VCaP (cell line): ENCODE measurements at regions not wholly inside any gene's neighbourhood (a gene's known extent, or its start where the extent isn't known, plus 50 kb on each side); places are given as distances from the start of the nearest gene placed in this dataset.

ENCODE experiments used
- H3K27ac ChIP-seq: fragments of 450-650 bp; 2 replicates; pipeline ENCODE4 v1.5.1; 2017
- TF ChIP-seq, protein P1 (sequence below): fragments of 450-650 bp; conservative IDR thresholded peaks from 2 replicates; pipeline ENCODE4 v1.5.1; 2017; ENCODE audit warnings: mild to moderate bottlenecking, moderate library complexity

DNA sequence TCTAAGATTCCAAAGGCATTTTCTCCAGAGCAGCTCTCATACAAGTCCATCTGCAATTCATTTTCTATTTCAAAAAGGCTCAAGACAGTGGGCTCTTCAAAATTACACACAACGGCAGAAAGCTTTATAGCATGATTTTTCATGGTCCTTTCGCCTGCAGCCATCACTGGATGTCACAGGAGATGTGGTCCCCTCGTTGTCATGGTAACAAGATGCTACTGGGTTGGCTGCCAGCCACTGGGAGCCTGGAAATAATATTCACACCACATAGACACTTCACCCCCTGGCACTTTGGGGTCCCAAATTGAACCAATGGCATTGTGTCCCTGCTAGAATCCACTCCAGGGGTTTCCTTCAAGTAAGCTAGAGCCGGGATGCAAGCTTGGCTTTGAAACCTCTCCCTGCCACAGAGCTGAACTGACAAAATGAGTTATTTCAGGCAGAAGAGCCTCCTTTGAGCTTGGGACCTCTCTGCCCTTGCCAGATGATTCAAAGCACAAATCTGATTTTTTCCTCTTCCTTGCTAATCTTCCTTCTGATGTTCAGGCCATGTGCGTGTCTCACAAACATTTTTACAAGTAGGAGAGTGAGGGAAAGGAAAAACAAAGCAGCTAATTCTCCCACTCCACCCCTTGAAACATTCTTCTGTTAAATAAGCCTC lies 512.6 kb upstream of the ADAMTS9 start:
- TF ChIP-seq, protein P1, sequence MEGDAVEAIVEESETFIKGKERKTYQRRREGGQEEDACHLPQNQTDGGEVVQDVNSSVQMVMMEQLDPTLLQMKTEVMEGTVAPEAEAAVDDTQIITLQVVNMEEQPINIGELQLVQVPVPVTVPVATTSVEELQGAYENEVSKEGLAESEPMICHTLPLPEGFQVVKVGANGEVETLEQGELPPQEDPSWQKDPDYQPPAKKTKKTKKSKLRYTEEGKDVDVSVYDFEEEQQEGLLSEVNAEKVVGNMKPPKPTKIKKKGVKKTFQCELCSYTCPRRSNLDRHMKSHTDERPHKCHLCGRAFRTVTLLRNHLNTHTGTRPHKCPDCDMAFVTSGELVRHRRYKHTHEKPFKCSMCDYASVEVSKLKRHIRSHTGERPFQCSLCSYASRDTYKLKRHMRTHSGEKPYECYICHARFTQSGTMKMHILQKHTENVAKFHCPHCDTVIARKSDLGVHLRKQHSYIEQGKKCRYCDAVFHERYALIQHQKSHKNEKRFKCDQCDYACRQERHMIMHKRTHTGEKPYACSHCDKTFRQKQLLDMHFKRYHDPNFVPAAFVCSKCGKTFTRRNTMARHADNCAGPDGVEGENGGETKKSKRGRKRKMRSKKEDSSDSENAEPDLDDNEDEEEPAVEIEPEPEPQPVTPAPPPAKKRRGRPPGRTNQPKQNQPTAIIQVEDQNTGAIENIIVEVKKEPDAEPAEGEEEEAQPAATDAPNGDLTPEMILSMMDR = no peak
- no peak overlapping the region for H3K27ac ChIP-seq

DNA sequence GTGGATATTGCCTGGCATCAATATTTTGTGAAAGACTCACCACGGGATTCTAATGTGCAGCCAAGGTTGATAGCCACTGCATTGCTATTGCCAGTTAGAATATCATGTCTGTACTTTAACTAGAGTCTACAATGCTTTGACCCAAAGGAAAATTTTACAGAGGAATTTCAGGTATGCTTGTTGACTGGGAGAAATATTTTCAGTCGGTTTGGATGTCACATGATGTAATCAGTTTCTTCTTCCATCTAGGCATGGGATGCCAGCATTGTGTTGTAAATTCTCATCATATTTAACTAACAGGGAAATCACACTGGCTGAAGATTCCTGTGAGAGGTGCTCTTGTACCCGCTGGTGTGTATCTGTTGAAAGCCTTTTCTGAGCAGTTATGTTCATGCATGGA lies 508.9 kb upstream of the ADAMTS9 start:
- TF ChIP-seq, protein P1 = no peak
- no peak overlapping the region for H3K27ac ChIP-seq

DNA sequence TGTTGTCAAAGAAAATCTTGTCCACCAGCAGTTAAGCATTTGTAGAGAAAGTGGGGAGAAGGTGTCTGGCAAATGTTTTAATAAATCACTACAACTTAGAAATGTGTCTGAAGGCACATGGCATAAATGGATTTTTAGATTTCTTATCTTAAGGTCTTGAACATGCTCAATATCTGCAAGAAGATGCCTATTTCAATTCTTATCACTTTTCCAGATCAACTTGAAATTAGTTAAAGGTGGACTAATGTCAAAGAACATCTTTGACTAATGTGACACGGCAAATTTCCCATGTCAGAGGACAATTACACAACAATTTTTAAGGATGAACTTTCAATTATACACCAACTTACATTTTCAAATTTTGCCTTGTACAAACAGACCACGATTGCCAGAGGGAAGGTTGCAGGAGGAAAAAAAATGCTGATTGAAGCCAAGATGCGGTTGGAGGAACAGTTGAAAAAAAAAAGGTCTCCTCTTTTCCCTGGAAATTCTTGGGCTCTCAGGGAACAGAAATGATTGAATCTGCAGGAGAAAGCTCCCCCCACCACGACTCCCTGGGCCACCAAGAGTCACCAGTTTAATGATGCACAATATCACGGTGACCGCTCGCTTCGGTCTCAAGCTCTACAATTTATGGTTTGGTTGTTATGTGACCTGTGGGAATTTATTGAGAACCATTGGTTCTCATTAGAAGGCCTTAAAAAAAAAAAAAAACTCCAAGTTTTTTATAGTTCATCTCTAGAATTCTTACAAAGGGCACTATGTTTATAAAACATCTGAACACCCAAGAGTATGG lies 507.6 kb upstream of the ADAMTS9 start:
- TF ChIP-seq, protein P1 = no peak
- H3K27ac ChIP-seq = no peak overlapping the region

DNA sequence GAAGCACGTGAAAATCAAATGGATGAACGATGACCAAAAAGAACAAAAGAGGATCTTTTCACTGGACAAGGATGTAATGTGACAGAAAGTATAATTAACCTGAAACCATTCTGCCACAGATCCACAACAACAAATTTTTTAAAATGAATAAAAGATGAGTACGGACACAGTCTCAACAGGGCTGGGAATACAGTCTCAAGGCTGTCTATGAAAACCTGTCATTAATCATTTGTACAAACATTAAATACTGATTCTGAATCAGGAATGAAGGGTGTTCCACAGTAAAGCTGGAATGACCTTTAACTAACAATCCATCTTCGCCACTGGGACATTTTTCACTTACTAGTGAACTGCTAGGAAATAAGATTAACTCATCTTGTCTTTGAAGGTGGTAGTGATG lies 506.9 kb upstream of the ADAMTS9 start:
- no peak overlapping the region for H3K27ac ChIP-seq
- TF ChIP-seq, protein P1 = no peak

DNA sequence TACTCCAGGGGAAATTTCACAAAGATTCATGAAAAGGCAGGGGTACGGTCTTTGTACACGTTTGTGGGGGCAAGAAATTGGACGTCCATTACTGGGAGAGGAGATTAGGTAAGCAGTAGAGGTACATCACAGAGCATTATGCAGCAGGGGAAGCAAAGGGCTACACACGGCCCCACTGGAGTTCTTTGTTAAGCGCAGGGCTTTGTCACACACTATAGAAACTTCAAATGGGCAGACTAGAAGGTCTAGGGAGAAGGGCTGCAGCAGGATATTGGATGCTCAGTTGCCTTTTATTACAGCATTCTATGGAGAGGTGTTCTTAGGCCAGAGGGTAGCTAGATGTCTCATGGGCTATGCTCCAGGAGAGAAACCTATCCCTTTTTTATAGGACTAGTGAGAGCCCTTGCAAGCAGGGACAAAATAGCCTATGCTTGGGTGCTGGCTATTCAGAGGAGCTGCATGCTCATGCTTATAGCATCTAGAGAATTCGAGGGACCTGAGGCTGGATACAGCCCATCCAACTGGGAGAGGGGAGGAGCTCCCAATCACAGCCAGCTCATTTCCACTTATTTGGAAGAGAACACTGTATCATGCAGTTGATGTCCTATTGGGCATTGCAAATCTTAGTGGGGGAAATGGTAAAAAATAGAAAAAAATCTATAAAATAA lies 506.4 kb upstream of the ADAMTS9 start:
- H3K27ac ChIP-seq = no peak overlapping the region
- TF ChIP-seq, protein P1 = no peak

DNA sequence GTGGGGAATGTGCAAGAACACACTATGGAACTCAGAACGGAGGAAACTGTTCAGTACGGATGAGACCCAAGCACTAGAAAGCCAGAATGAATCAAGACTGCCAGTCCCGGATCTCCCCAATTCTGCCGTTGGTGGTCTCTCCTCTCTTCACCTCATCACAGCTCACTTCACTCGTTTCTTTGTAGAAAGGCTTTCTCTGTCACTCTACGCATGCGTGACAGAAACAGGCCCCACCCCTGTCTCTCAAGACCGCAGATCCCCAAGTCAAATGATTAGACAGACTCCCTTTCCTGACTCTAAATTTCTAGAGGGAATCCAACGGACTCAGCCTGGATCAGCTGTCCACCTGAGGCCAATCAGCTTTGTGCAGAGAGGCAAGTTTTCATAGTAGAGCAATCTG lies 505.7 kb upstream of the ADAMTS9 start:
- TF ChIP-seq, protein P1 = no peak
- H3K27ac ChIP-seq = no peak overlapping the region

DNA sequence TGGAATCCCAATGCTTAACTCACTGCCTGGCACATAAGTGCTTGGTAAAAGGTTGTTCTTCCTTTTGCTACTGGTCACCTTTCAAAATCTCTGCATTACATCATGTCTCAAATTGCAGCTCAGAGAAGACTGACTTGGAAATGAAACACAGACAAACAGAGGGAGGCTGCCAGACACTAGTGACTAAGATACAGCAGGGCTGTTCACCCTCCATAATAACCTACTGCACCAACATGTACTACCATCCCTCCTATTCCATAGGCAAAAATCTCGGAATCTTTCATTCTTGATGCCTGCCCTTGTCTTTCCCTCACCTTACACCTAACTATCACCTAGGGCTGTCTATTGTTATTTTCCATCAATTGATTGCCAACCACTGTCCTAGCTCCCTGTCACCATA lies 502.3 kb upstream of the ADAMTS9 start:
- TF ChIP-seq, protein P1 = no peak

More for the DNA sequence above, 502.3 kb upstream of the ADAMTS9 start:
- H3K27ac ChIP-seq = no peak overlapping the region
